Neural cell (in vitro differentiated cells): ENCODE measurements at regions not wholly inside any gene's neighbourhood (a gene's known extent, or its start where the extent isn't known, plus 50 kb on each side); places are given as distances from the start of the nearest gene placed in this dataset.

ENCODE experiments used
- POLR2AphosphoS5 ChIP-seq: IDR thresholded peaks from 2 replicates; pipeline ENCODE4 v1.6.1; 2012
- RAD21 ChIP-seq: fragments of 450-650 bp; conservative IDR thresholded peaks from 2 replicates; pipeline ENCODE4 v1.6.1; 2014; ENCODE audit warnings: antibody characterized with exemption, mild to moderate bottlenecking, moderate library complexity
- TF ChIP-seq, protein P1 (sequence below): fragments of 450-650 bp; IDR thresholded peaks from 2 replicates; pipeline ENCODE4 v1.5.1; 2014; ENCODE audit warnings: antibody characterized with exemption, mild to moderate bottlenecking, moderate library complexity; ENCODE audit not compliant: poor library complexity, severe bottlenecking

DNA sequence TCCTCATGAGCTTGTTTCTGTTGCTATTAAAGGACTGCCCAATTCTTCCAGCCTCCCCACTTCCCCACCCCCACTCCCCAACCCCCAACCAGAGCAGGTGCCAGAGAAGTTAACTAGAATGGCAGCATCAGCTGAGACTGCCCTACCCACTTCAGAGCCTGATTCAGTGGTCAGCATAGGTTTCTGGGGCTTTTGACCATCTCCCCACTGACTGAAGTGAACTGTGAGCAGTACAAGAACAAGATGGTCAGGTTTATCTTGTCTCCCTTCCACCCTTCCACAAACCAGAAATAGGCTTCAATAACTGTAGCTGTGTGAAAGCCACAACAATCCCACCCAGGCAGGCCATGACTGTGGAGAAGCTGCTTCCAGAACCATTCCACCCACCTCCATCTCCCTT, 289.4 kb upstream of the SLC24A2 start:
- TF ChIP-seq, protein P1, sequence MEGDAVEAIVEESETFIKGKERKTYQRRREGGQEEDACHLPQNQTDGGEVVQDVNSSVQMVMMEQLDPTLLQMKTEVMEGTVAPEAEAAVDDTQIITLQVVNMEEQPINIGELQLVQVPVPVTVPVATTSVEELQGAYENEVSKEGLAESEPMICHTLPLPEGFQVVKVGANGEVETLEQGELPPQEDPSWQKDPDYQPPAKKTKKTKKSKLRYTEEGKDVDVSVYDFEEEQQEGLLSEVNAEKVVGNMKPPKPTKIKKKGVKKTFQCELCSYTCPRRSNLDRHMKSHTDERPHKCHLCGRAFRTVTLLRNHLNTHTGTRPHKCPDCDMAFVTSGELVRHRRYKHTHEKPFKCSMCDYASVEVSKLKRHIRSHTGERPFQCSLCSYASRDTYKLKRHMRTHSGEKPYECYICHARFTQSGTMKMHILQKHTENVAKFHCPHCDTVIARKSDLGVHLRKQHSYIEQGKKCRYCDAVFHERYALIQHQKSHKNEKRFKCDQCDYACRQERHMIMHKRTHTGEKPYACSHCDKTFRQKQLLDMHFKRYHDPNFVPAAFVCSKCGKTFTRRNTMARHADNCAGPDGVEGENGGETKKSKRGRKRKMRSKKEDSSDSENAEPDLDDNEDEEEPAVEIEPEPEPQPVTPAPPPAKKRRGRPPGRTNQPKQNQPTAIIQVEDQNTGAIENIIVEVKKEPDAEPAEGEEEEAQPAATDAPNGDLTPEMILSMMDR, result no peak
- no peak for TF ChIP-seq RAD21
- no peak for TF ChIP-seq POLR2AphosphoS5
